GM21423 (cell line): ENCODE measurements at regions not wholly inside any gene's neighbourhood (a gene's known extent, or its start where the extent isn't known, plus 50 kb on each side); places are given as distances from the start of the nearest gene placed in this dataset.

Source experiments
- ATAC-seq: cut with Tn5 transposase; IDR thresholded peaks from one replicate; pipeline ENCODE4 v1.9.1; 2021; ENCODE audit warnings: mild to moderate bottlenecking, moderate library complexity; ENCODE audit not compliant: unreplicated experiment

GRCh38 chr2:82317012-82317411, 2012.5 kb upstream of the LRRTM1 start:
- ATAC-seq = no peak

GRCh38 chr2:82316586-82316985, 2012.0 kb upstream of the LRRTM1 start:
- no peak for ATAC-seq

- ATAC-seq = no peak
Measured at GRCh38 chr2:82314836-82315472, 2010.4 kb upstream of the LRRTM1 start.

GRCh38 chr2:82307511-82307910, 2003.0 kb upstream of the LRRTM1 start:
- ATAC-seq = no peak

- ATAC-seq = no peak
Measured at GRCh38 chr2:82301506-82301905, 1997.0 kb upstream of the LRRTM1 start.

GRCh38 chr2:82289446-82289845, 1984.9 kb upstream of the LRRTM1 start:
- ATAC-seq = no peak

GRCh38 chr2:82283075-82283474, 1978.5 kb upstream of the LRRTM1 start:
- ATAC-seq = no peak

GRCh38 chr2:82282111-82282882, 1977.7 kb upstream of the LRRTM1 start:
- no peak for ATAC-seq

- ATAC-seq = no peak
Measured at GRCh38 chr2:82279367-82279766, 1974.8 kb upstream of the LRRTM1 start.

- ATAC-seq = no peak
Measured at GRCh38 chr2:82278416-82278815, 1973.9 kb upstream of the LRRTM1 start.

GRCh38 chr2:82275599-82275998, 1971.0 kb upstream of the LRRTM1 start:
- ATAC-seq = no peak

GRCh38 chr2:82268446-82268845, 1963.9 kb upstream of the LRRTM1 start:
- ATAC-seq = no peak

- no peak for ATAC-seq
Measured at GRCh38 chr2:82260521-82260920, 1956.0 kb upstream of the LRRTM1 start.

GRCh38 chr2:82259551-82259950, 1955.0 kb upstream of the LRRTM1 start:
- ATAC-seq = no peak

- no peak for ATAC-seq
Measured at GRCh38 chr2:82257796-82258555, 1953.4 kb upstream of the LRRTM1 start.

- no peak for ATAC-seq
Measured at GRCh38 chr2:82256983-82257632, 1952.6 kb upstream of the LRRTM1 start.

GRCh38 chr2:82256288-82256687, 1951.7 kb upstream of the LRRTM1 start:
- ATAC-seq = no peak

GRCh38 chr2:82254728-82255127, 1950.2 kb upstream of the LRRTM1 start:
- no peak for ATAC-seq

GRCh38 chr2:82246220-82246775, 1941.7 kb upstream of the LRRTM1 start:
- ATAC-seq = no peak

- ATAC-seq = no peak
Measured at GRCh38 chr2:82239176-82239575, 1934.6 kb upstream of the LRRTM1 start.
